ENCODE measurements at regions not wholly inside any gene's neighbourhood (a gene's known extent, or its start where the extent isn't known, plus 50 kb on each side); places are given as distances from the start of the nearest gene placed in this dataset.

GRCh38 chr3:110900576-110900975 lies 171.0 kb upstream of the NECTIN3 start:
- CTCF ChIA-PET = no interaction called here
- Histone ChIP-seq H3K27ac (ENCODE audit: low read depth, low read length, poor library complexity, severe bottlenecking) (no peak overlapping the region), H3K9me3 (ENCODE audit: low read depth, low read length, poor library complexity, severe bottlenecking) (no peaks in the 10 kb centered on the region), H3K4me3 (ENCODE audit: low read depth, low read length, poor library complexity, severe bottlenecking) (no peak overlapping the region), H3K27me3 (replicated peaks; ENCODE audit: insufficient read depth, low read depth, low read length, poor library complexity) (no peaks in the 10 kb centered on the region), H3K36me3 (ENCODE audit: insufficient read depth, low read length, poor library complexity, severe bottlenecking) (no peaks in the 10 kb centered on the region), H3K4me1 (ENCODE audit: insufficient read depth, low read length, poor library complexity, severe bottlenecking) (no peaks in the 10 kb centered on the region)
- no TSS peak for BruUV-seq (replicated peaks)
- POLR2A ChIA-PET (ENCODE audit: low non-redundant PET) = no interaction called here
- intact Hi-C loops (cut with micrococcal nuclease; ENCODE audit: unreplicated experiment) = no loop called here
- no peak for DNase-seq (ENCODE audit: low spot score)
- TF ChIP-seq EZH2 (IDR thresholded peaks at IDR 0.05; ENCODE audit: borderline replicate concordance, low read depth, low read length, poor library complexity, severe bottlenecking) (no peak), CTCF (conservative IDR thresholded peaks at IDR 0.05; ENCODE audit: low read depth, low read length) (no peak)

DNA sequence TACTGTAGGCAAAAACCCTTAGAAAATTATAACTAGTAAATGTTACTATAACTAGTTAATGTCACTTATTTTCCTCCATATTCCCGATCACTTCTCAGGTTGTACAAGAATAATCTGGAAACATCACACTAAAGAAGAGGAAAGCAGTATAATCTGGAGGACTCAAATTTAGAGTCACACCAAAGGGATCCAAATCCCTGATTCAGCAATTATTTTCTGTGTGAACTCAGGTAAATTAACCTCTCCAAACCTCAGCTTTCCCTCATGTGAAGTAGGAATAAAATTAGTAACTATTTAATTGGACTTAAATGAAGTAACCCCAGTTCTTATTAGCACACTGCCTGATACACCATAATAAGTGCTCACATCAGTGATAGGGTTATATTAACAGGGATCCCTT lies 170.1 kb upstream of the NECTIN3 start:
- H3K27ac ChIP-seq (ENCODE audit: low read depth, low read length, poor library complexity, severe bottlenecking) = no peak overlapping the region

DNA sequence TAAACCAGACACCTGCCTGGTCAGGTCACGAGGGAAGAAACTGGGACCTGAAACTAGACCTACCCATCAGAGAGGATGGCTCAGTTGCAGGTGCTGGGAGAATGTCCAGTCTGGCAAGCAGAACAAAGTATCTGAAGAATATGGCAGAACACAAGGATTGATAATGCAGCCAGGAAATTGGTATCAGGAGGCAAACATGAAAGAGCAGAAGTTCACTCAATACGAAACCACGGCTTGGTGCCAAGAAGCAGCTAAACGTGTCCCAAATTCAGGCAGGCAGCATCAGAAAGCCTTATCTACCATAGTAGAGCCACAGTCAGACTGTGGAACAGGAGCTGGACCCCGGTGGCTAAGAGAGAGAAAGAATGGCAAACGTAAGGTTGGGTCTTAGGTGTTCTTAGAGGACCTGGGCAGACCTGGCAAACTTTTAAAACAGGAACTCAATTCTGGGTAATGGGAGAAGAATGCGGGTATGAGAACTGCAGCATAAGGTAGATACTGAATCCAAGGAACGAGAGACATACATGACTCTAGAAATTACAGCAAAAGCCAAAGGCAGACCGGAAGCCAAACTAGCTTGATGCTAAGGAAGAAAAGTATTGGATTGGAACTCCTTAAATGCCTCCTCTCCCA lies 169.0 kb upstream of the NECTIN3 start:
- Histone ChIP-seq H3K4me1 (ENCODE audit: insufficient read depth, low read length, poor library complexity, severe bottlenecking) (no peaks in the 10 kb centered on the region), H3K36me3 (ENCODE audit: insufficient read depth, low read length, poor library complexity, severe bottlenecking) (no peaks in the 10 kb centered on the region), H3K9me3 (ENCODE audit: low read depth, low read length, poor library complexity, severe bottlenecking) (no peaks in the 10 kb centered on the region), H3K27ac (ENCODE audit: low read depth, low read length, poor library complexity, severe bottlenecking) (no peak overlapping the region), H3K27me3 (replicated peaks; ENCODE audit: insufficient read depth, low read depth, low read length, poor library complexity) (no peaks in the 10 kb centered on the region), H3K4me3 (ENCODE audit: low read depth, low read length, poor library complexity, severe bottlenecking) (no peak overlapping the region)
- intact Hi-C loops (cut with micrococcal nuclease; ENCODE audit: unreplicated experiment) = no loop called here
- ChIA-PET POLR2A (ENCODE audit: low non-redundant PET) (no interaction called here), CTCF (no interaction called here)
- BruUV-seq (replicated peaks) = no TSS peak
- no peak for DNase-seq (ENCODE audit: low spot score)
- TF ChIP-seq CTCF (conservative IDR thresholded peaks at IDR 0.05; ENCODE audit: low read depth, low read length) = no peak
- TF ChIP-seq EZH2 (IDR thresholded peaks at IDR 0.05; ENCODE audit: borderline replicate concordance, low read depth, low read length, poor library complexity, severe bottlenecking) = no peak

More for the DNA sequence above, 170.1 kb upstream of the NECTIN3 start:
- Histone ChIP-seq H3K27me3 (replicated peaks; ENCODE audit: insufficient read depth, low read depth, low read length, poor library complexity) (no peaks in the 10 kb centered on the region), H3K4me1 (ENCODE audit: insufficient read depth, low read length, poor library complexity, severe bottlenecking) (no peaks in the 10 kb centered on the region), H3K9me3 (ENCODE audit: low read depth, low read length, poor library complexity, severe bottlenecking) (no peaks in the 10 kb centered on the region), H3K4me3 (ENCODE audit: low read depth, low read length, poor library complexity, severe bottlenecking) (no peak overlapping the region), H3K36me3 (ENCODE audit: insufficient read depth, low read length, poor library complexity, severe bottlenecking) (no peaks in the 10 kb centered on the region)
- CTCF ChIA-PET = no interaction called here
- intact Hi-C loops (cut with micrococcal nuclease; ENCODE audit: unreplicated experiment) = no loop called here
- no peak for TF ChIP-seq CTCF (conservative IDR thresholded peaks at IDR 0.05; ENCODE audit: low read depth, low read length)
- no peak for TF ChIP-seq EZH2 (IDR thresholded peaks at IDR 0.05; ENCODE audit: borderline replicate concordance, low read depth, low read length, poor library complexity, severe bottlenecking)
- POLR2A ChIA-PET (ENCODE audit: low non-redundant PET) = no interaction called here
- no TSS peak for BruUV-seq (replicated peaks)
- DNase-seq (ENCODE audit: low spot score) = no peak

Measured in A673 (cell line).